ENCODE measurements at regions not wholly inside any gene's neighbourhood (a gene's known extent, or its start where the extent isn't known, plus 50 kb on each side); places are given as distances from the start of the nearest gene placed in this dataset.
A peak's percentile ranks its signal among the peaks of the same experiment; 100 is the strongest.

- H3K4me1 ChIP-seq (ENCODE audit: control insufficient read depth, extremely low read depth, insufficient read depth, low read length), result peaks cover 12% of the 10 kb centered on the region
- no peaks in the 10 kb centered on the region for H3K79me2 ChIP-seq (ENCODE audit: control insufficient read depth, insufficient read depth, low read length)
- H3K27ac ChIP-seq (ENCODE audit: insufficient read depth, low read length), result no peak overlapping the region
- H3K9me3 ChIP-seq (ENCODE audit: control insufficient read depth, insufficient read depth, low read depth, low read length), result no peaks in the 10 kb centered on the region
- TF ChIP-seq EZH2 (IDR thresholded peaks at IDR 0.05; ENCODE audit: low read length, missing control alignments) (no peak), CTCF (conservative IDR thresholded peaks at IDR 0.05 in 1 of 2, IDR thresholded peaks at IDR 0.05 in 1 of 2; ENCODE audit: low read depth in 1 of 2, low read length in 2 of 2) (no peak)
- H4K20me1 ChIP-seq (ENCODE audit: control insufficient read depth, extremely low read depth, insufficient read depth, low read length), result no peaks in the 10 kb centered on the region
- no peak overlapping the region for H3K9ac ChIP-seq (ENCODE audit: insufficient read depth, low read length)
- H3K4me2 ChIP-seq (ENCODE audit: extremely low read depth, insufficient read depth, low read length), result no peak overlapping the region
- H3K4me3 ChIP-seq (replicated peaks in 1 of 4; ENCODE audit: control extremely low read depth in 1 of 4, insufficient read depth in 1 of 4, low read depth in 3 of 4, low read length in 4 of 4), result no peak overlapping the region
- no peaks in the 10 kb centered on the region for H3K27me3 ChIP-seq (ENCODE audit: control insufficient read depth, insufficient read depth, low read length)
- H3K36me3 ChIP-seq (ENCODE audit: control insufficient read depth, insufficient read depth, low read length), result no peaks in the 10 kb centered on the region
- no peak overlapping the region for H2AFZ ChIP-seq (ENCODE audit: low read length)
- peak in 1 of 2 donors; percentile 61 for DNase-seq (ENCODE audit: low read depth in 2 of 2)
These were observed 97.1 kb upstream of the MAML3 start for GRCh38 chr4:140250989-140251552.

DNA sequence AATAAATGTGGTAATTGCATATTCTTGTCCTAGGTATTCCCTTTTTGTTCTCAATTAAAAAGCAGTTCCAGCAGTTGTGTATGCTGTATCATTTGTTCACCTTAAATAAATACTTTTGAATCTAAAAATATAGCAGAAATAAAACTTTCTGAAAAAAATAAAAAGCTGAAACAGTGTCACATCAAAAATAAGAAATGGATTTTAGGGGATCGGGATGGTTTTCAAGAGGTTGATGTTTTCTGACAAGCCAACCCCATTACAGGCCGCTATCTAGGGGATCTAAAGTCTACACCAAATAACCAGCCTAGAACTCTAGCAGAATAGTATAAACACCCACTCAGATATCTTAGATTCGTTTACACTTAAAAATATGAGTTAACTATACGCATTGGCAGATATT lies 95.4 kb upstream of the MAML3 start:
- no peak for TF ChIP-seq CTCF (conservative IDR thresholded peaks at IDR 0.05 in 1 of 2, IDR thresholded peaks at IDR 0.05 in 1 of 2; ENCODE audit: low read depth in 1 of 2, low read length in 2 of 2)
- no peak for TF ChIP-seq EZH2 (IDR thresholded peaks at IDR 0.05; ENCODE audit: low read length, missing control alignments)
- Histone ChIP-seq H3K27me3 (ENCODE audit: control insufficient read depth, insufficient read depth, low read length) (no peaks in the 10 kb centered on the region), H3K4me2 (ENCODE audit: extremely low read depth, insufficient read depth, low read length) (no peak overlapping the region), H2AFZ (ENCODE audit: low read length) (no peak overlapping the region), H3K9ac (ENCODE audit: insufficient read depth, low read length) (no peak overlapping the region), H3K9me3 (ENCODE audit: control insufficient read depth, insufficient read depth, low read depth, low read length) (no peaks in the 10 kb centered on the region), H3K4me1 (ENCODE audit: control insufficient read depth, extremely low read depth, insufficient read depth, low read length) (peaks cover 4% of the 10 kb centered on the region), H4K20me1 (ENCODE audit: control insufficient read depth, extremely low read depth, insufficient read depth, low read length) (no peaks in the 10 kb centered on the region), H3K27ac (ENCODE audit: insufficient read depth, low read length) (no peak overlapping the region), H3K79me2 (ENCODE audit: control insufficient read depth, insufficient read depth, low read length) (no peaks in the 10 kb centered on the region), H3K4me3 (replicated peaks in 1 of 4; ENCODE audit: control extremely low read depth in 1 of 4, insufficient read depth in 1 of 4, low read depth in 3 of 4, low read length in 4 of 4) (no peak overlapping the region), H3K36me3 (ENCODE audit: control insufficient read depth, insufficient read depth, low read length) (no peaks in the 10 kb centered on the region)
- DNase-seq (ENCODE audit: low read depth in 2 of 2), result peak in 1 of 2 donors; percentile 79

GRCh38 chr4:140247237-140247636 lies 93.3 kb upstream of the MAML3 start:
- Histone ChIP-seq H3K4me3 (replicated peaks in 1 of 4; ENCODE audit: control extremely low read depth in 1 of 4, insufficient read depth in 1 of 4, low read depth in 3 of 4, low read length in 4 of 4) (no peak overlapping the region), H3K79me2 (ENCODE audit: control insufficient read depth, insufficient read depth, low read length) (no peaks in the 10 kb centered on the region), H3K36me3 (ENCODE audit: control insufficient read depth, insufficient read depth, low read length) (no peaks in the 10 kb centered on the region), H3K9me3 (ENCODE audit: control insufficient read depth, insufficient read depth, low read depth, low read length) (no peaks in the 10 kb centered on the region), H3K27ac (ENCODE audit: insufficient read depth, low read length) (no peak overlapping the region), H2AFZ (ENCODE audit: low read length) (no peak overlapping the region), H3K4me2 (ENCODE audit: extremely low read depth, insufficient read depth, low read length) (no peak overlapping the region), H4K20me1 (ENCODE audit: control insufficient read depth, extremely low read depth, insufficient read depth, low read length) (no peaks in the 10 kb centered on the region), H3K4me1 (ENCODE audit: control insufficient read depth, extremely low read depth, insufficient read depth, low read length) (peaks cover under 1% of the 10 kb centered on the region), H3K27me3 (ENCODE audit: control insufficient read depth, insufficient read depth, low read length) (no peaks in the 10 kb centered on the region), H3K9ac (ENCODE audit: insufficient read depth, low read length) (no peak overlapping the region)
- TF ChIP-seq EZH2 (IDR thresholded peaks at IDR 0.05; ENCODE audit: low read length, missing control alignments) (no peak), CTCF (conservative IDR thresholded peaks at IDR 0.05 in 1 of 2, IDR thresholded peaks at IDR 0.05 in 1 of 2; ENCODE audit: low read depth in 1 of 2, low read length in 2 of 2) (no peak)
- no peak for DNase-seq (ENCODE audit: low read depth in 2 of 2)

Measured in fibroblast of lung (primary cell).